BJ (cell line): ENCODE measurements at regions not wholly inside any gene's neighbourhood (a gene's known extent, or its start where the extent isn't known, plus 50 kb on each side); places are given as distances from the start of the nearest gene placed in this dataset.

Experiments
- CTCF ChIA-PET: fragments of 350-600 bp; formaldehyde crosslinking; extraction: SDS; loops from one replicate; lab custom pipeline; 2021; ENCODE audit warnings: antibody characterized with exemption, inconsistent platforms; lab: Yijun Ruan, JAX
- POLR2A ChIA-PET: fragments of 300-600 bp; sonication (Branson Sonifier 250); formaldehyde crosslinking; extraction: SDS; loops from one replicate; lab custom pipeline; 2021; ENCODE audit warnings: antibody characterized with exemption; lab: Charles Lee
- DNase-seq: peaks from one replicate; pipeline ENCODE4 v3.0.0-alpha.2; 2011; ENCODE audit warnings: low read depth
- H3K27me3 ChIP-seq: 2 replicates; pipeline ENCODE4 v1.6.0; 2011; ENCODE audit warnings: low read length; ENCODE audit not compliant: control insufficient read depth, insufficient read depth
- H3K36me3 ChIP-seq: 2 replicates; pipeline ENCODE4 v1.5.1; 2011; ENCODE audit warnings: low read length; ENCODE audit not compliant: control insufficient read depth, insufficient read depth
- H3K4me3 ChIP-seq: 2 replicates; pipeline ENCODE4 v1.5.1; 2011; ENCODE audit warnings: low read depth, mild to moderate bottlenecking, control low read depth, low read length
- CTCF ChIP-seq: IDR thresholded peaks from 2 replicates; pipeline ENCODE4 v1.5.1; 2011; ENCODE audit warnings: low read depth, mild to moderate bottlenecking, control low read depth, inconsistent platforms, low read length, moderate library complexity; ENCODE audit not compliant: insufficient read depth

GRCh38 chr6:139498715-139499114, 124.3 kb upstream of the CITED2 start:
- TF ChIP-seq CTCF = no peak
- Histone ChIP-seq H3K36me3 (no peaks in the 10 kb centered on the region), H3K27me3 (no peaks in the 10 kb centered on the region), H3K4me3 (no peak overlapping the region)
- CTCF ChIA-PET = no interaction called here
- POLR2A ChIA-PET = no interaction called here
- DNase-seq = no peak

DNA sequence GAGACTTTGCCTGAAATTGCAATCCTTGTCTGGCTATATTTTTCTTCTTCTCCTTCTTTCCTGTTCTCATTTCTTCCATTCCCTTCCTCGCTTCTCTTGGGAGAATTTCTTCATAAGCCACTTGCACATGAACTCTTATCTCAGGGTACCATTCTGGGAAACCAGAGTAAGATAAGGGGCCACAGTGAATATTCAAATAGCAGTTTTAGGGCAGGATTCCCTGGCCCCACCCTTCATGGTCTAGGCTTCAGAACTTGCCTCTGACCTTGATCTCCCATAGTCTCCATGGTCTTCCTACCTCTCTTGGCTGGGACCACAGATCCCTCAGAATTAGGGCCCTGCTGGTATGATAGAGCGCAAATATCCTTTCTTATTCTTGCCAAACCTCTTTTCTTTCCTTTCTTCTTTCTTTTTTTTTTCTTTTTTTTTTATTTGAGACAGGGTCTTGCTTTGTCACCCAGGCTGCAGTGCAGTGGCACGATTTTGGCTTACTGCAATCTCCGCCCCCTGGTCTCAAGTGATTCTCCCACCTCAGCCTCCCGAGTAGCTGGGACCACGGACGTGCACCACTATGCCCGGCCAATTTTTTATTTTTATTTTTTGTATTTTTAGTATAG, 123.0 kb upstream of the CITED2 start:
- no peaks in the 10 kb centered on the region for H3K27me3 ChIP-seq
- no peak overlapping the region for H3K4me3 ChIP-seq
- CTCF ChIA-PET = interaction anchor here (1.2 kb wide), 1 partner anchor 18 kb away, joined by 4 read pairs; no protein-coding TSS in a partner anchor
- no peaks in the 10 kb centered on the region for H3K36me3 ChIP-seq
- POLR2A ChIA-PET = no interaction called here
- DNase-seq = no peak
- TF ChIP-seq CTCF = no peak

GRCh38 chr6:139496654-139497344, 122.4 kb upstream of the CITED2 start:
- no peak for TF ChIP-seq CTCF
- ChIA-PET CTCF (interaction anchor here (1.2 kb wide), 1 partner anchor 17 kb away, joined by 4 read pairs; no protein-coding TSS in a partner anchor), POLR2A (no interaction called here)
- Histone ChIP-seq H3K36me3 (no peaks in the 10 kb centered on the region), H3K4me3 (no peak overlapping the region), H3K27me3 (no peaks in the 10 kb centered on the region)
- no peak for DNase-seq

DNA sequence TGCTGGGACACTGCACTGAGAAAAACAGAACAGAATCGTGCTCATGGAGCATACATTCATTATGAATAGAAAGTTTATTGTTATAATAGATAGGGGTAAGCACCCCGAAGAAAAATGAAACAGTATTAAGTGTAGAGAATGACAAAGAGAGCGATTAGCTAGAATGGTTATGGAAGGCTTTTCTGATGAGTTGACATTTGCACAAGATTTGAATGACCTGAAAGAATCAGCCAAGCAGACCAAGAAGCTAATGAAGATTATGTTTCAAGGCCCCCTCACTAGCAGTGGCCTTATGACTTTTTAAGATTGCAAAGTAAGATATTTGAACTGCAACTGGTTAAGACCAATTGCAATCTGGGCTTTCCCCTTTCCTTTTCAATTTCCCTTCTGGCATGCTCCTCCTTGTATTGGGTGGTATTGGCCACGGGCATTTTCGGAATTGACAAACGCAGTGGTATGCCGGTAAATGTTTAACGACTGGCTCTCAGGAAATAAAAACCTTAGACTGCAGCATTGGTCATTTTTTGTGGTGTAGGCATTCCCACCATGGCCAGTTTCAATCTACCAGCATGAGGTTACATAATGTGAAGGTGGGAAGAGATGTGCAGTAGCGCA, 120.0 kb upstream of the CITED2 start:
- no peaks in the 10 kb centered on the region for H3K36me3 ChIP-seq
- ChIA-PET POLR2A (no interaction called here), CTCF (no interaction called here)
- no peak overlapping the region for H3K4me3 ChIP-seq
- H3K27me3 ChIP-seq = no peaks in the 10 kb centered on the region
- TF ChIP-seq CTCF = no peak
- DNase-seq = no peak

DNA sequence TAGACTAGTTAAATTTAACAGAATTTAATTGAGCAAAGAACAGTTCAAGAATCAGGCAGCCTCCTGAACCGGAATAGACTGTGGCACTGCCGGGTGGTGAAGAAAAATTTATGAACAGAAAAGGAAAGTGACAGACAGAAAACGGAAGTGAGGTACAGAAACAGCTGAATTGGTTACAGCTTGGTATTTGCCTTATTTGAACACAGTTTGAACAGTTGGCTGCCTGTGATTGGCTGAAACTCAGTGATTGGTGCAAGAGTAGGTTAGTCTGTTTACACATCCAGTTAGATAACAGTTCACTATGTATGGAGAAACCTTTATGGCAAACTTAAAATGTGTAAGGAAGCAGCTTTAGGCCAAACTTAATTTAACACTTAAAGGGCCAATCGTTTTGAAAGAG, 116.0 kb upstream of the CITED2 start:
- no peak for DNase-seq
- Histone ChIP-seq H3K4me3 (no peak overlapping the region), H3K36me3 (no peaks in the 10 kb centered on the region), H3K27me3 (no peaks in the 10 kb centered on the region)
- no peak for TF ChIP-seq CTCF
- POLR2A ChIA-PET = interaction anchor here (0.6 kb wide), 1 partner anchor 106 kb away, joined by 4 read pairs; no protein-coding TSS in a partner anchor
- CTCF ChIA-PET = no interaction called here
